ENCODE measurements at regions not wholly inside any gene's neighbourhood (a gene's known extent, or its start where the extent isn't known, plus 50 kb on each side); places are given as distances from the start of the nearest gene placed in this dataset.

- DNase-seq (ENCODE audit: insufficient read length, low spot score) (no peak), FAIRE-seq (no peak)
These were observed 314.7 kb downstream of the HAPSTR1 start for GRCh38 chr16:9406038-9406712.

- FAIRE-seq, result no peak
- DNase-seq (ENCODE audit: insufficient read length, low spot score), result no peak
These were observed 315.8 kb downstream of the HAPSTR1 start for GRCh38 chr16:9407206-9407758.

- FAIRE-seq (no peak), DNase-seq (ENCODE audit: insufficient read length, low spot score) (no peak)
These were observed 316.9 kb downstream of the HAPSTR1 start for GRCh38 chr16:9408297-9408878.

GRCh38 chr16:9409560-9410493 is 318.4 kb downstream of the HAPSTR1 start:
- DNase-seq (ENCODE audit: insufficient read length, low spot score) (no peak), FAIRE-seq (no peak)

GRCh38 chr16:9411426-9411825 is 320.0 kb downstream of the HAPSTR1 start:
- DNase-seq (ENCODE audit: insufficient read length, low spot score) (no peak), FAIRE-seq (no peak)

- no peak for FAIRE-seq
- DNase-seq (ENCODE audit: insufficient read length, low spot score), result no peak
These were observed 320.8 kb downstream of the HAPSTR1 start for GRCh38 chr16:9412031-9412914.

GRCh38 chr16:9412915-9413264 is 321.4 kb downstream of the HAPSTR1 start:
- no peak for FAIRE-seq
- DNase-seq (ENCODE audit: insufficient read length, low spot score), result no peak

- FAIRE-seq, result no peak
- DNase-seq (ENCODE audit: insufficient read length, low spot score), result no peak
These were observed 324.1 kb downstream of the HAPSTR1 start for GRCh38 chr16:9415545-9415944.

- DNase-seq (ENCODE audit: insufficient read length, low spot score), result no peak
- FAIRE-seq, result no peak
These were observed 326.5 kb downstream of the HAPSTR1 start for GRCh38 chr16:9417898-9418297.

- FAIRE-seq (no peak), DNase-seq (ENCODE audit: insufficient read length, low spot score) (no peak)
These were observed 327.7 kb downstream of the HAPSTR1 start for GRCh38 chr16:9419161-9419560.

- DNase-seq (ENCODE audit: insufficient read length, low spot score), result no peak
- FAIRE-seq, result no peak
These were observed 331.5 kb downstream of the HAPSTR1 start for GRCh38 chr16:9422762-9423513.

- no peak for DNase-seq (ENCODE audit: insufficient read length, low spot score)
- FAIRE-seq, result no peak
These were observed 333.8 kb downstream of the HAPSTR1 start for GRCh38 chr16:9425236-9425635.

GRCh38 chr16:9428355-9429005 is 337.0 kb downstream of the HAPSTR1 start:
- DNase-seq (ENCODE audit: insufficient read length, low spot score) (no peak), FAIRE-seq (no peak)

GRCh38 chr16:9429646-9430330 is 338.3 kb downstream of the HAPSTR1 start:
- no peak for DNase-seq (ENCODE audit: insufficient read length, low spot score)
- no peak for FAIRE-seq

GRCh38 chr16:9434659-9435058 is 343.2 kb downstream of the HAPSTR1 start:
- FAIRE-seq (no peak), DNase-seq (ENCODE audit: insufficient read length, low spot score) (no peak)

GRCh38 chr16:9436175-9436574 is 344.7 kb downstream of the HAPSTR1 start:
- FAIRE-seq, result no peak
- no peak for DNase-seq (ENCODE audit: insufficient read length, low spot score)

GRCh38 chr16:9437115-9437514 is 345.7 kb downstream of the HAPSTR1 start:
- DNase-seq (ENCODE audit: insufficient read length, low spot score) (no peak), FAIRE-seq (no peak)

- FAIRE-seq (no peak), DNase-seq (ENCODE audit: insufficient read length, low spot score) (no peak)
These were observed 347.5 kb downstream of the HAPSTR1 start for GRCh38 chr16:9438991-9439390.

GRCh38 chr16:9441012-9441411 is 349.6 kb downstream of the HAPSTR1 start:
- no peak for DNase-seq (ENCODE audit: insufficient read length, low spot score)

More at GRCh38 chr16:9441012-9441411, 349.6 kb downstream of the HAPSTR1 start:
- no peak for FAIRE-seq

All from GM19239 (cell line).